ENCODE measurements at regions not wholly inside any gene's neighbourhood (a gene's known extent, or its start where the extent isn't known, plus 50 kb on each side); places are given as distances from the start of the nearest gene placed in this dataset.

- TF ChIP-seq EZH2 (IDR thresholded peaks at IDR 0.05; ENCODE audit: low read length) (no peak), CTCF (optimal IDR thresholded peaks at IDR 0.05 in 1 of 3, IDR thresholded peaks at IDR 0.05 in 1 of 3, conservative IDR thresholded peaks at IDR 0.05 in 1 of 3; ENCODE audit: extremely low read depth in 1 of 3, insufficient read depth in 2 of 3, low read length in 3 of 3) (no peak)
- DNase-seq (ENCODE audit: low read depth, low spot score) (no peak), FAIRE-seq (no peak)
- Histone ChIP-seq H3K4me3 (ENCODE audit: control insufficient read depth in 2 of 3, extremely low read depth in 1 of 3, insufficient read depth in 2 of 3, low read depth in 1 of 3, low read length in 3 of 3) (no peak overlapping the region), H3K27me3 (ENCODE audit: control insufficient read depth, extremely low read depth, insufficient read depth, low read length) (no peaks in the 10 kb centered on the region), H4K20me1 (ENCODE audit: control insufficient read depth, extremely low read depth, insufficient read depth, low read length) (no peaks in the 10 kb centered on the region), H3K79me2 (ENCODE audit: control insufficient read depth, insufficient read depth, low read length) (no peaks in the 10 kb centered on the region), H2AFZ (ENCODE audit: control insufficient read depth, low read length) (no peak overlapping the region), H3K9me3 (ENCODE audit: control insufficient read depth, low read depth, low read length) (no peaks in the 10 kb centered on the region), H3K9ac (ENCODE audit: control insufficient read depth, extremely low read depth, insufficient read depth, low read length) (no peak overlapping the region), H3K36me3 (ENCODE audit: control insufficient read depth in 2 of 2, extremely low read depth in 1 of 2, insufficient read depth in 2 of 2, low read length in 2 of 2) (no peaks in the 10 kb centered on the region), H3K9me1 (ENCODE audit: control insufficient read depth, extremely low read depth, insufficient read depth, low read length) (no peaks in the 10 kb centered on the region), H3K4me1 (ENCODE audit: control insufficient read depth, extremely low read depth, insufficient read depth, low read length) (no peaks in the 10 kb centered on the region), H3K27ac (ENCODE audit: control insufficient read depth, insufficient read depth, low read length) (no peak overlapping the region), H3K4me2 (ENCODE audit: control insufficient read depth, extremely low read depth, insufficient read depth, low read depth, low read length) (no peak overlapping the region)
- dilution Hi-C loops (cut with MboI; ENCODE audit: extremely low pct_ligation_motif_present, low sequenced_read_pairs), result no loop called here
These were observed 149.9 kb downstream of the RGS9 start for GRCh38 chr17:65287040-65287439.

- H3K27me3 ChIP-seq (ENCODE audit: control insufficient read depth, extremely low read depth, insufficient read depth, low read length), result peaks cover 3% of the 10 kb centered on the region
- FAIRE-seq, result no peak
These were observed 146.5 kb downstream of the RGS9 start for GRCh38 chr17:65283704-65284103.

More at GRCh38 chr17:65283704-65284103, 146.5 kb downstream of the RGS9 start:
- Histone ChIP-seq H3K36me3 (ENCODE audit: control insufficient read depth in 2 of 2, extremely low read depth in 1 of 2, insufficient read depth in 2 of 2, low read length in 2 of 2) (no peaks in the 10 kb centered on the region), H3K9me1 (ENCODE audit: control insufficient read depth, extremely low read depth, insufficient read depth, low read length) (no peaks in the 10 kb centered on the region), H3K9ac (ENCODE audit: control insufficient read depth, extremely low read depth, insufficient read depth, low read length) (no peak overlapping the region), H3K9me3 (ENCODE audit: control insufficient read depth, low read depth, low read length) (no peaks in the 10 kb centered on the region), H3K27ac (ENCODE audit: control insufficient read depth, insufficient read depth, low read length) (no peak overlapping the region), H3K4me2 (ENCODE audit: control insufficient read depth, extremely low read depth, insufficient read depth, low read depth, low read length) (no peak overlapping the region), H3K4me1 (ENCODE audit: control insufficient read depth, extremely low read depth, insufficient read depth, low read length) (no peaks in the 10 kb centered on the region), H4K20me1 (ENCODE audit: control insufficient read depth, extremely low read depth, insufficient read depth, low read length) (no peaks in the 10 kb centered on the region), H2AFZ (ENCODE audit: control insufficient read depth, low read length) (no peak overlapping the region), H3K4me3 (ENCODE audit: control insufficient read depth in 2 of 3, extremely low read depth in 1 of 3, insufficient read depth in 2 of 3, low read depth in 1 of 3, low read length in 3 of 3) (no peak overlapping the region), H3K79me2 (ENCODE audit: control insufficient read depth, insufficient read depth, low read length) (no peaks in the 10 kb centered on the region)
- DNase-seq (ENCODE audit: low read depth, low spot score), result no peak
- no peak for TF ChIP-seq CTCF (optimal IDR thresholded peaks at IDR 0.05 in 1 of 3, IDR thresholded peaks at IDR 0.05 in 1 of 3, conservative IDR thresholded peaks at IDR 0.05 in 1 of 3; ENCODE audit: extremely low read depth in 1 of 3, insufficient read depth in 2 of 3, low read length in 3 of 3)
- no peak for TF ChIP-seq EZH2 (IDR thresholded peaks at IDR 0.05; ENCODE audit: low read length)
- dilution Hi-C loops (cut with MboI; ENCODE audit: extremely low pct_ligation_motif_present, low sequenced_read_pairs), result no loop called here
